ENCODE measurements at regions not wholly inside any gene's neighbourhood (a gene's known extent, or its start where the extent isn't known, plus 50 kb on each side); places are given as distances from the start of the nearest gene placed in this dataset.

GRCh38 chrX:13898083-13898482 is 81.2 kb upstream of the GPM6B start:
- TF ChIP-seq CTCF (conservative IDR thresholded peaks at IDR 0.05) (0 out of 2 replicates have a peak, but pooled peaks have one; percentile 14), EZH2 (IDR thresholded peaks at IDR 0.05; ENCODE audit: low read depth) (no peak)

Measured in PC-9 (cell line).